ENCODE measurements at regions not wholly inside any gene's neighbourhood (a gene's known extent, or its start where the extent isn't known, plus 50 kb on each side); places are given as distances from the start of the nearest gene placed in this dataset.

- no peak for DNase-seq (ENCODE audit: low spot score in 2 of 2)
- 57 to 59% methylated on average over 6 of the region's 6 CpGs for WGBS, 2 donors
- intact Hi-C loops (cut with DNase I; ENCODE audit: low total_unique reads): no loop called here
Observed at GRCh38 chr19:31716826-31717225, 367.6 kb upstream of the TSHZ3 start.

GRCh38 chr19:31717269-31717923 is 368.2 kb upstream of the TSHZ3 start:
- intact Hi-C loops (cut with DNase I; ENCODE audit: low total_unique reads): no loop called here
- TF ChIP-seq CTCF (IDR thresholded peaks at IDR 0.05): no peak
- TF ChIP-seq POLR2A (IDR thresholded peaks at IDR 0.05): no peak
- H3K4me3 ChIP-seq (ENCODE audit: low read depth, poor library complexity, severe bottlenecking): no peak overlapping the region
- 65% methylated on average over 16 of the region's 16 CpGs for WGBS, 2 donors
- DNase-seq (ENCODE audit: low spot score in 2 of 2): no peak

More at GRCh38 chr19:31716826-31717225, 367.6 kb upstream of the TSHZ3 start:
- no peak overlapping the region for H3K4me3 ChIP-seq (ENCODE audit: low read depth, poor library complexity, severe bottlenecking)
- TF ChIP-seq CTCF (IDR thresholded peaks at IDR 0.05): no peak
- TF ChIP-seq POLR2A (IDR thresholded peaks at IDR 0.05): no peak

GRCh38 chr19:31718032-31718431 is 368.8 kb upstream of the TSHZ3 start:
- intact Hi-C loops (cut with DNase I; ENCODE audit: low total_unique reads): no loop called here
- TF ChIP-seq POLR2A (IDR thresholded peaks at IDR 0.05): no peak
- no peak for TF ChIP-seq CTCF (IDR thresholded peaks at IDR 0.05)
- no peak overlapping the region for H3K4me3 ChIP-seq (ENCODE audit: low read depth, poor library complexity, severe bottlenecking)
- WGBS, 2 donors: 25 to 34% methylated on average over 6 of the region's 6 CpGs
- no peak for DNase-seq (ENCODE audit: low spot score in 2 of 2)

GRCh38 chr19:31718898-31719297 is 369.7 kb upstream of the TSHZ3 start:
- no peak for TF ChIP-seq POLR2A (IDR thresholded peaks at IDR 0.05)
- TF ChIP-seq CTCF (IDR thresholded peaks at IDR 0.05): no peak
- H3K4me3 ChIP-seq (ENCODE audit: low read depth, poor library complexity, severe bottlenecking): no peak overlapping the region
- no peak for DNase-seq (ENCODE audit: low spot score in 2 of 2)
- 44 to 61% methylated on average over 10 of the region's 10 CpGs for WGBS, 2 donors
- intact Hi-C loops (cut with DNase I; ENCODE audit: low total_unique reads): no loop called here

- TF ChIP-seq CTCF (IDR thresholded peaks at IDR 0.05) (no peak), POLR2A (IDR thresholded peaks at IDR 0.05) (no peak)
- DNase-seq (ENCODE audit: low spot score in 2 of 2): no peak
- intact Hi-C loops (cut with DNase I; ENCODE audit: low total_unique reads): no loop called here
- WGBS, 2 donors: 44 to 59% methylated on average over 1 of the region's 1 CpG
- H3K4me3 ChIP-seq (ENCODE audit: low read depth, poor library complexity, severe bottlenecking): no peak overlapping the region
Observed at GRCh38 chr19:31723101-31723500, 373.9 kb upstream of the TSHZ3 start.

- intact Hi-C loops (cut with DNase I; ENCODE audit: low total_unique reads): no loop called here
- 66 to 71% methylated on average over 3 of the region's 3 CpGs for WGBS, 2 donors
- H3K4me3 ChIP-seq (ENCODE audit: low read depth, poor library complexity, severe bottlenecking): no peak overlapping the region
Observed at GRCh38 chr19:31725051-31725450, 375.8 kb upstream of the TSHZ3 start.

More at GRCh38 chr19:31725051-31725450, 375.8 kb upstream of the TSHZ3 start:
- TF ChIP-seq CTCF (IDR thresholded peaks at IDR 0.05) (no peak), POLR2A (IDR thresholded peaks at IDR 0.05) (no peak)
- DNase-seq (ENCODE audit: low spot score in 2 of 2): no peak
